ENCODE measurements at regions not wholly inside any gene's neighbourhood (a gene's known extent, or its start where the extent isn't known, plus 50 kb on each side); places are given as distances from the start of the nearest gene placed in this dataset.

DNA sequence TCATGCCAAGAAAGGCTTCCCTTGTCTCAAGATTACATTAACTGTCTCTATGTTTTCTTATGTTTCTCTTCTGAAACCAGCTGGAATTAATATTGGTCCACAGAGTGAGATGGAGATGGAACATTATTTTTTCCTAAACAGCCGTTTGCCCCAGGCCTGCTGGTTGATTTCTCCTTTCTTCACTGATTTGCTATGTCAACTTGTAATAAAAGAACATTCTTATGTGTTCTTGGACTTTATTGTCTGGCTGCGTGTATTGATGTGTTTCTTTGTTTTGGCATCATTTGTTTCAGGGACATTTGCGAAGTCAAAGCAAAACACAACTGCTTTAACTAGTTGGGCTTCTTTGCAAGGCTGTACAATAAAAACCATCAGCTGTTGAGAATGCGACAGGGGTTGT lies 168.5 kb downstream of the FAM43A start:
- H3K36me3 ChIP-seq, result no peaks in the 10 kb centered on the region
- H3K4me1 ChIP-seq, result no peaks in the 10 kb centered on the region
- no peaks in the 10 kb centered on the region for H3K9me3 ChIP-seq
- no peak overlapping the region for H3K4me3 ChIP-seq
- H3K27ac ChIP-seq, result no peak overlapping the region
- no peaks in the 10 kb centered on the region for H3K27me3 ChIP-seq
- TF ChIP-seq, protein P1, sequence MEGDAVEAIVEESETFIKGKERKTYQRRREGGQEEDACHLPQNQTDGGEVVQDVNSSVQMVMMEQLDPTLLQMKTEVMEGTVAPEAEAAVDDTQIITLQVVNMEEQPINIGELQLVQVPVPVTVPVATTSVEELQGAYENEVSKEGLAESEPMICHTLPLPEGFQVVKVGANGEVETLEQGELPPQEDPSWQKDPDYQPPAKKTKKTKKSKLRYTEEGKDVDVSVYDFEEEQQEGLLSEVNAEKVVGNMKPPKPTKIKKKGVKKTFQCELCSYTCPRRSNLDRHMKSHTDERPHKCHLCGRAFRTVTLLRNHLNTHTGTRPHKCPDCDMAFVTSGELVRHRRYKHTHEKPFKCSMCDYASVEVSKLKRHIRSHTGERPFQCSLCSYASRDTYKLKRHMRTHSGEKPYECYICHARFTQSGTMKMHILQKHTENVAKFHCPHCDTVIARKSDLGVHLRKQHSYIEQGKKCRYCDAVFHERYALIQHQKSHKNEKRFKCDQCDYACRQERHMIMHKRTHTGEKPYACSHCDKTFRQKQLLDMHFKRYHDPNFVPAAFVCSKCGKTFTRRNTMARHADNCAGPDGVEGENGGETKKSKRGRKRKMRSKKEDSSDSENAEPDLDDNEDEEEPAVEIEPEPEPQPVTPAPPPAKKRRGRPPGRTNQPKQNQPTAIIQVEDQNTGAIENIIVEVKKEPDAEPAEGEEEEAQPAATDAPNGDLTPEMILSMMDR (IDR thresholded peaks at IDR 0.05), result no peak
- DNase-seq (no peak), ATAC-seq (no peak)
- intact Hi-C loops (cut with DNase I), result no loop called here

DNA sequence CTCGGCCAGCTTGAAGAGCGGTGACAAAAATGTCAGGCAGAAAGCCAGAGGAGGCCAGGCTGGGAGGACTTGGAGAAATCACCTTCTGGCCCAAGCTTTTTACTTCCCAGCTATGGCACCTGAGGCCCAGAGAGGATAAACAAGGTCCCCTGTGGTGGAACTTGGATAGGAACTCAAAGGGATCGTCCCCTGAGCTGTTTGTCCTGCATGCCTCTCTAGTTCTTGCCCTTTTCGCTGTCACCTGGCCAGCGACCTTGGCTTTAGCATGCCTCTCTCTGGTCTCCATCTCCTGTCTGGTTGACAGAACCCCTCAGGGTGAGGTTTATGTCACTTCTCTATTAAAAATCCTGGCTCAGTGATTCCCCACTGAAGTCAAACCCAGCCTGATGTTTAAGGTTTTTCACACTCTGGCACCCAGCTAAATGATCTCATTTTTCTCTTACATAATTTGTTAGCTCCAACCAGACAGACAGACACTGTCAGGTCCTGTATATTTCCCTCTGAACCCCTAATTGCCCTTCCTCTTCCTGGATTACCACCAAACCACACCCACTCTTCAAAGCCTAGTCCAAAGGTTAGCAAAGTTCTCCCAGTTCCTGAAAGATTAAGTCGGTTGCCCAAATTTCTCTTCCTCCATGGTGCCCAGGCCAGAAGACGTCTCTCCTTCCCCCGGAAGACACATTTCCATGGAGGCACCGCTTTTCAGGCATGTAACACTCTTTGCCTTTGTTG lies 169.1 kb downstream of the FAM43A start:
- Histone ChIP-seq H3K4me3 (no peak overlapping the region), H3K27ac (no peak overlapping the region), H3K9me3 (no peaks in the 10 kb centered on the region), H3K27me3 (no peaks in the 10 kb centered on the region), H3K4me1 (no peaks in the 10 kb centered on the region), H3K36me3 (no peaks in the 10 kb centered on the region)
- DNase-seq (no peak), ATAC-seq (peak; percentile 57)
- TF ChIP-seq, protein P1 (IDR thresholded peaks at IDR 0.05), result no peak
- intact Hi-C loops (cut with DNase I), result no loop called here

DNA sequence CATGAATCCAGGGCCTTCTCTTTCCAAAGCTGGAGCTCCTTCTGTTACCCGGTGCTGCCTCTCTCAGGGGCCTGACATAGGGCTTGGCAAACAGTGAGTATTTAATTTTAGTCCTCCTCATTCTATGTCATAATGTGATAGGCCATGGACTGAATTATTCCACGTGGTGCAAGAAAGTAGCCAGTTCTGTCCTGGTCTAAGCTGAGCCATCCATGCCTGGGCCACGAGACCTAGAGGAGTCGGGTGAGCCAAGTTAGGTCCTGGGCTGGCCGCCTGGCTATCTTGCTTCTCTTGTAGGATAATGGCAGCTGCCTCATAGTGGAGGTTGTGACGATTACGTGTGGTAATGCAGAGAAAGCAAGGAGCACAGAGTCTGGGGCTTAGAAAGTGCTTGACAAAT lies 170.6 kb downstream of the FAM43A start:
- DNase-seq, result no peak
- no peaks in the 10 kb centered on the region for H3K27me3 ChIP-seq
- no peak for ATAC-seq
- no peaks in the 10 kb centered on the region for H3K9me3 ChIP-seq
- no peaks in the 10 kb centered on the region for H3K36me3 ChIP-seq
- TF ChIP-seq, protein P1 (IDR thresholded peaks at IDR 0.05), result no peak
- H3K4me3 ChIP-seq, result no peak overlapping the region
- intact Hi-C loops (cut with DNase I), result no loop called here
- no peak overlapping the region for H3K27ac ChIP-seq
- H3K4me1 ChIP-seq, result no peaks in the 10 kb centered on the region

DNA sequence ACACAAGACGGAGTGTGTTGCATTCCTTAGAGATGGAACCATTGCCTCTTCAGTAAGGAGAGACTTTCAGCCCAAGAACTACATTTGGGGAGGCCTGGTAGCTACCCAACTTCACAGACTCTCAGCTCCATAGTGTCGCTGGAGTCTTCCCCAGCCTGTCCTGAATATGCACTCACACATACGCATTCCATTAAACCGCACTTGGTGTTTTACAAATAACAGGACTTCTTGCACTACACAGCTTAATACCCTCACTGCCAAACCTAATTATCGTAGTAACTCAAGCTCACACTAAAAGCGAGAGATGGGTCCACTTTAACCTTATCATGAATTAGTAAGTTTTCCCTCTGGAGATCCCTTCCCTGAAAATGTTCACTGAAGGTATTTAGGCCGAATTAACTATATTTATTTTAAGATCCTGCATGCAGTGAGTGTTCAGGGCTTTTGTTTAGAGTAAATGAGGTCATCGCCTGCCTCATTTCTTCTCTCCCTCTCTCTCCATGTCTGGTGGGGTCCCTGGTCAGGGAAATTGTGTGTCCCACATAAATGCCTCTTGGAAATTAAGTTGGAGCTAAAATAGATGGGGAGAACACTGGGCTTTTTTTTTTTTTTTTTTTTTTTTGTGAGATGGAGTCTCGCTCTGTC lies 171.9 kb downstream of the FAM43A start:
- no peaks in the 10 kb centered on the region for H3K9me3 ChIP-seq
- H3K36me3 ChIP-seq, result no peaks in the 10 kb centered on the region
- H3K4me1 ChIP-seq, result no peaks in the 10 kb centered on the region
- no peak overlapping the region for H3K4me3 ChIP-seq
- intact Hi-C loops (cut with DNase I), result no loop called here
- H3K27ac ChIP-seq, result no peak overlapping the region
- TF ChIP-seq, protein P1 (IDR thresholded peaks at IDR 0.05), result no peak
- no peaks in the 10 kb centered on the region for H3K27me3 ChIP-seq
- ATAC-seq (no peak), DNase-seq (no peak)

DNA sequence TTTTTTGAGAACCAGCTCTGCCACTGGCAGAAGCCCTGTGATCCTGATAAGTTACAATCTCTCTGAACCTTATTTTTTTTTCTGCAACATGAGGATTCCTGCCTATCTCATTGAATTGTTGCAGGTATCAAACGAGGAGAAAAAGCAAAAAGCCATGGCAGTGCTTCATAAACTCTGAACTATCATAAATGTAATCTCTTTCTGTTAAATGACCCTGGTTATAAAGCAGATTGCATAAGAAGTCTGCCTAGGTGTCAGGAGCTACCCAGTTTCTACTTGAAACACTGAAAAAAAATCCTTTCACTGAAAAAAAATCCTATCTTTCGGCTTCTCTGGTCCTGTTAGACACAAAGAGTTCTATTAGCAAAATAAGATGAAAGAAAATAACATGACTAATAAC lies 172.7 kb downstream of the FAM43A start:
- intact Hi-C loops (cut with DNase I), result no loop called here
- no peak for ATAC-seq
- no peak overlapping the region for H3K4me3 ChIP-seq
- no peaks in the 10 kb centered on the region for H3K27me3 ChIP-seq
- H3K27ac ChIP-seq, result no peak overlapping the region
- H3K36me3 ChIP-seq, result no peaks in the 10 kb centered on the region
- no peak for DNase-seq
- TF ChIP-seq, protein P1 (IDR thresholded peaks at IDR 0.05), result no peak
- no peaks in the 10 kb centered on the region for H3K4me1 ChIP-seq
- no peaks in the 10 kb centered on the region for H3K9me3 ChIP-seq
